Body of pancreas (tissue), 4 donors: ENCODE measurements at regions not wholly inside any gene's neighbourhood (a gene's known extent, or its start where the extent isn't known, plus 50 kb on each side); places are given as distances from the start of the nearest gene placed in this dataset. TPM values are rescaled to one million over a fixed set of nuclear protein-coding genes. Genes with fewer than 3 reads are reported as not detected.

Experiments used
- ATAC-seq: fragments of 150-250 bp; one replicate; pipeline ENCODE4 v1.9.1; 2016
- DNase-seq, 4 donors: peaks; one replicate each; pipeline ENCODE4 v3.0.0-alpha.2; 2019
- H3K27ac ChIP-seq, 4 donors: fragments of 200-600 bp; sonication (generic); 1 replicate in 3 of 4; 2 replicates in 1 of 4; pipeline versions ENCODE4 v1.5.1 to v1.6.1; 2016 to 2019; ENCODE audit warnings: mild to moderate bottlenecking in 1 of 4, mixed read lengths in 1 of 4, moderate library complexity in 1 of 4
- H3K27me3 ChIP-seq, 2 donors: fragments of 200-600 bp; sonication (generic); one replicate each; pipeline ENCODE4 v1.6.0; 2016; ENCODE audit warnings: mild to moderate bottlenecking in 1 of 2
- H3K36me3 ChIP-seq, 2 donors: fragments of 200-600 bp; sonication (generic); replicated peaks in 1 of 2; 2 replicates each; pipeline ENCODE4 v1.5.1; 2016; ENCODE audit warnings: low read depth in 2 of 2; ENCODE audit not compliant: insufficient read depth in 1 of 2
- H3K4me1 ChIP-seq: fragments of 200-600 bp; sonication (generic); one replicate; pipeline ENCODE4 v1.6.0; 2016
- H3K4me3 ChIP-seq, 2 donors: fragments of 200-600 bp; sonication (generic); 1 replicate in 1 of 2; 2 replicates in 1 of 2; pipeline ENCODE4 v1.5.1; 2016 to 2019
- H3K9me3 ChIP-seq, 3 donors: fragments of 200-600 bp; sonication (generic); 1 replicate in 2 of 3; 2 replicates in 1 of 3; pipeline ENCODE4 v1.5.1; 2016
- POLR2A ChIP-seq, 3 donors: fragments of 450-650 bp; IDR thresholded peaks; one replicate each; pipeline ENCODE4 v1.6.1; 2016; ENCODE audit warnings: antibody characterized with exemption in 3 of 3, mild to moderate bottlenecking in 2 of 3
- WGBS, 2 donors: methylation state at CpG; one replicate each; pipeline ENCODE4 v1.1.5; 2017; 5-methylcytosine and 5-hydroxymethylcytosine counted together
- intact Hi-C: fragments of 100-400 bp; cut with DNase I; formaldehyde crosslinking; loops from one replicate; pipeline ENCODE4 v1.15.1; 2023
- small RNA-seq: library from RNA; depleted of rRNA; stranded (forward); fragments of <200 nt; gene quantifications from one replicate; pipeline ENCODE3, GENCODE V24; 2016
- TF ChIP-seq, protein P1 (sequence below), 7 experiments: fragments of 450-650 bp in 4 of 7; fragments of 200-600 bp in 3 of 7; sonication (generic) in 3 of 7; IDR thresholded peaks; one replicate each; pipeline ENCODE4 v1.5.1; 2016 to 2019; ENCODE audit warnings: antibody characterized with exemption in 7 of 7

DNA sequence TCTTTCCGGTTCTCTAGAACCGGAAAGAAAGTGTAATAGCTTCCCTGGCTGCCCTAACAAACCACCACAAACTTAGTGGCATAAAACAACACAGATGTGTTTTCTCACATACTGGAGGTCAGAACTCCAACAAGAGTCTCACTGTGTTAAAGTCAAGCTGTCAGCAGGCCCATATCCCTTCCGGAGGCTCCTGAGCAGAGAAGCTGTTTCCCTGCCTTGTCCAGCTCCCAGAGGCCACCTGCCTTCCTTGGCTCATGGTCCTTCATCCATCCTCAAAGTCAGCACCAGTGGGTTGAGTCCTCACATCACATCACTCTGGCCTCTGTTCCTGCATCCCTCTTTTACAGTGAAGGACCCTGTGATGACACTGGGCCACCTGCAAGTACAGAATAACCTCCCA is 49.8 kb upstream of the HMX1 start:
- Histone ChIP-seq H3K4me3 (no peak overlapping the region), H3K4me1 (no peaks in the 10 kb centered on the region), H3K36me3 (no peaks in the 10 kb centered on the region), H3K27ac (no peak overlapping the region), H3K9me3 (no peaks in the 10 kb centered on the region), H3K27me3 (peaks cover 0 to 5% of the 10 kb centered on the region in 2 donors)
- no peak for TF ChIP-seq POLR2A (IDR thresholded peaks at IDR 0.05)
- TF ChIP-seq, protein P1, sequence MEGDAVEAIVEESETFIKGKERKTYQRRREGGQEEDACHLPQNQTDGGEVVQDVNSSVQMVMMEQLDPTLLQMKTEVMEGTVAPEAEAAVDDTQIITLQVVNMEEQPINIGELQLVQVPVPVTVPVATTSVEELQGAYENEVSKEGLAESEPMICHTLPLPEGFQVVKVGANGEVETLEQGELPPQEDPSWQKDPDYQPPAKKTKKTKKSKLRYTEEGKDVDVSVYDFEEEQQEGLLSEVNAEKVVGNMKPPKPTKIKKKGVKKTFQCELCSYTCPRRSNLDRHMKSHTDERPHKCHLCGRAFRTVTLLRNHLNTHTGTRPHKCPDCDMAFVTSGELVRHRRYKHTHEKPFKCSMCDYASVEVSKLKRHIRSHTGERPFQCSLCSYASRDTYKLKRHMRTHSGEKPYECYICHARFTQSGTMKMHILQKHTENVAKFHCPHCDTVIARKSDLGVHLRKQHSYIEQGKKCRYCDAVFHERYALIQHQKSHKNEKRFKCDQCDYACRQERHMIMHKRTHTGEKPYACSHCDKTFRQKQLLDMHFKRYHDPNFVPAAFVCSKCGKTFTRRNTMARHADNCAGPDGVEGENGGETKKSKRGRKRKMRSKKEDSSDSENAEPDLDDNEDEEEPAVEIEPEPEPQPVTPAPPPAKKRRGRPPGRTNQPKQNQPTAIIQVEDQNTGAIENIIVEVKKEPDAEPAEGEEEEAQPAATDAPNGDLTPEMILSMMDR (IDR thresholded peaks at IDR 0.05): no peak
- ATAC-seq (no peak), DNase-seq (no peak)
- intact Hi-C loops: no loop called here
- 58 to 61% methylated on average over 3 of the region's 3 CpGs for WGBS, 2 donors

Small RNAs in the stretch of these regions (small RNA-seq; reads per million reads assigned to genes)
- not detected for gene SNRPCP16
